ENCODE measurements at regions not wholly inside any gene's neighbourhood (a gene's known extent, or its start where the extent isn't known, plus 50 kb on each side); places are given as distances from the start of the nearest gene placed in this dataset.

- no peak overlapping the region for H3K27ac ChIP-seq
- no peak for TF ChIP-seq EZH2phosphoT487 (IDR thresholded peaks at IDR 0.05; ENCODE audit: low read depth, severe bottlenecking, unreplicated experiment)
- no peak for TF ChIP-seq CTCF (IDR thresholded peaks at IDR 0.05; ENCODE audit: poor library complexity)
- no peak for TF ChIP-seq EZH2 (IDR thresholded peaks at IDR 0.05; ENCODE audit: borderline replicate concordance)
- H4K20me1 ChIP-seq (ENCODE audit: insufficient read depth, poor library complexity, severe bottlenecking) = no peaks in the 10 kb centered on the region
- H3K79me2 ChIP-seq = no peaks in the 10 kb centered on the region
- no peak overlapping the region for H3K4me3 ChIP-seq
- no peak for DNase-seq (ENCODE audit: low spot score)
- no peaks in the 10 kb centered on the region for H3K9me2 ChIP-seq (replicated peaks; ENCODE audit: insufficient read depth)
- H3K27me3 ChIP-seq = no peaks in the 10 kb centered on the region
- H3K4me1 ChIP-seq (ENCODE audit: insufficient read depth) = no peaks in the 10 kb centered on the region
- no peak overlapping the region for H3K4me2 ChIP-seq
- H3K36me3 ChIP-seq (replicated peaks; ENCODE audit: insufficient read depth, low read depth) = no peaks in the 10 kb centered on the region
- no peaks in the 10 kb centered on the region for H3K9me3 ChIP-seq (ENCODE audit: low read depth)
- no peak overlapping the region for H2AFZ ChIP-seq
- WGBS (ENCODE audit: low lambda C conversion rate, missing lambda C conversion rate) = 75% methylated on average over 2 of the region's 2 CpGs
Observed at GRCh38 chr13:63288576-63288975, 1872.9 kb upstream of the PCDH20 start.

GRCh38 chr13:63287926-63288325, 1872.3 kb upstream of the PCDH20 start:
- Histone ChIP-seq H3K36me3 (replicated peaks; ENCODE audit: insufficient read depth, low read depth) (no peaks in the 10 kb centered on the region), H4K20me1 (ENCODE audit: insufficient read depth, poor library complexity, severe bottlenecking) (no peaks in the 10 kb centered on the region), H2AFZ (no peak overlapping the region), H3K27ac (no peak overlapping the region), H3K4me1 (ENCODE audit: insufficient read depth) (no peaks in the 10 kb centered on the region), H3K4me2 (no peak overlapping the region), H3K4me3 (no peak overlapping the region), H3K27me3 (no peaks in the 10 kb centered on the region), H3K9me2 (replicated peaks; ENCODE audit: insufficient read depth) (no peaks in the 10 kb centered on the region), H3K9me3 (ENCODE audit: low read depth) (no peaks in the 10 kb centered on the region), H3K79me2 (no peaks in the 10 kb centered on the region)
- TF ChIP-seq EZH2phosphoT487 (IDR thresholded peaks at IDR 0.05; ENCODE audit: low read depth, severe bottlenecking, unreplicated experiment) (no peak), CTCF (IDR thresholded peaks at IDR 0.05; ENCODE audit: poor library complexity) (no peak), EZH2 (IDR thresholded peaks at IDR 0.05; ENCODE audit: borderline replicate concordance) (no peak)
- DNase-seq (ENCODE audit: low spot score) = no peak
- 100% methylated on average over 1 of the region's 1 CpG for WGBS (ENCODE audit: low lambda C conversion rate, missing lambda C conversion rate)

- DNase-seq (ENCODE audit: low spot score) = no peak
- Histone ChIP-seq H3K4me1 (ENCODE audit: insufficient read depth) (no peaks in the 10 kb centered on the region), H3K4me3 (no peak overlapping the region), H2AFZ (no peak overlapping the region), H3K4me2 (no peak overlapping the region), H3K27ac (no peak overlapping the region), H3K9me2 (replicated peaks; ENCODE audit: insufficient read depth) (no peaks in the 10 kb centered on the region), H4K20me1 (ENCODE audit: insufficient read depth, poor library complexity, severe bottlenecking) (no peaks in the 10 kb centered on the region), H3K27me3 (no peaks in the 10 kb centered on the region), H3K36me3 (replicated peaks; ENCODE audit: insufficient read depth, low read depth) (no peaks in the 10 kb centered on the region), H3K9me3 (ENCODE audit: low read depth) (no peaks in the 10 kb centered on the region), H3K79me2 (no peaks in the 10 kb centered on the region)
- 83% methylated on average over 1 of the region's 1 CpG for WGBS (ENCODE audit: low lambda C conversion rate, missing lambda C conversion rate)
- TF ChIP-seq EZH2 (IDR thresholded peaks at IDR 0.05; ENCODE audit: borderline replicate concordance) = no peak
Observed at GRCh38 chr13:63285426-63285825, 1869.8 kb upstream of the PCDH20 start.

GRCh38 chr13:63279136-63279535, 1863.5 kb upstream of the PCDH20 start:
- DNase-seq (ENCODE audit: low spot score) = no peak
- H2AFZ ChIP-seq = no peak overlapping the region
- H3K4me3 ChIP-seq = no peak overlapping the region
- TF ChIP-seq EZH2 (IDR thresholded peaks at IDR 0.05; ENCODE audit: borderline replicate concordance) = no peak
- no peak for TF ChIP-seq CTCF (IDR thresholded peaks at IDR 0.05; ENCODE audit: poor library complexity)
- no peak for TF ChIP-seq EZH2phosphoT487 (IDR thresholded peaks at IDR 0.05; ENCODE audit: low read depth, severe bottlenecking, unreplicated experiment)
- no peaks in the 10 kb centered on the region for H3K27me3 ChIP-seq
- no peak overlapping the region for H3K27ac ChIP-seq
- H3K79me2 ChIP-seq = no peaks in the 10 kb centered on the region
- WGBS (ENCODE audit: low lambda C conversion rate, missing lambda C conversion rate) = 60% methylated on average over 2 of the region's 2 CpGs
- no peak overlapping the region for H3K4me2 ChIP-seq
- H3K36me3 ChIP-seq (replicated peaks; ENCODE audit: insufficient read depth, low read depth) = no peaks in the 10 kb centered on the region
- no peaks in the 10 kb centered on the region for H4K20me1 ChIP-seq (ENCODE audit: insufficient read depth, poor library complexity, severe bottlenecking)
- no peaks in the 10 kb centered on the region for H3K9me2 ChIP-seq (replicated peaks; ENCODE audit: insufficient read depth)
- no peaks in the 10 kb centered on the region for H3K4me1 ChIP-seq (ENCODE audit: insufficient read depth)
- H3K9me3 ChIP-seq (ENCODE audit: low read depth) = peaks cover 5% of the 10 kb centered on the region

Measured in hepatocyte (in vitro differentiated cells).